NCI-H1105 treated with DMSO at 0.1 percent for 48 hours (cell line): ENCODE measurements at regions not wholly inside any gene's neighbourhood (a gene's known extent, or its start where the extent isn't known, plus 50 kb on each side); places are given as distances from the start of the nearest gene placed in this dataset.
A peak's percentile ranks its signal among the peaks of the same experiment; 100 is the strongest.

Source experiments
- DNase-seq: peaks from one replicate; lab custom pipeline; 2025; lab: John Stamatoyannopoulos, UW

GRCh38 chr6:94372229-94372628 is 952.9 kb upstream of the EPHA7 start:
- DNase-seq, result peak; percentile 50

GRCh38 chr6:94367316-94367715 is 948.0 kb upstream of the EPHA7 start:
- DNase-seq, result no peak

- DNase-seq, result no peak
These were observed 942.9 kb upstream of the EPHA7 start for GRCh38 chr6:94362061-94362864.

GRCh38 chr6:94361304-94362060 is 942.1 kb upstream of the EPHA7 start:
- DNase-seq, result no peak

- no peak for DNase-seq
These were observed 938.1 kb upstream of the EPHA7 start for GRCh38 chr6:94357381-94357980.

GRCh38 chr6:94350833-94351232 is 931.5 kb upstream of the EPHA7 start:
- no peak for DNase-seq

- no peak for DNase-seq
These were observed 929.9 kb upstream of the EPHA7 start for GRCh38 chr6:94349227-94349626.

- no peak for DNase-seq
These were observed 925.5 kb upstream of the EPHA7 start for GRCh38 chr6:94344866-94345265.

GRCh38 chr6:94341173-94341572 is 921.8 kb upstream of the EPHA7 start:
- DNase-seq, result no peak

GRCh38 chr6:94323853-94324252 is 904.5 kb upstream of the EPHA7 start:
- DNase-seq, result peak; percentile 12

GRCh38 chr6:94300424-94301144 is 881.2 kb upstream of the EPHA7 start:
- no peak for DNase-seq

- DNase-seq, result no peak
These were observed 869.8 kb upstream of the EPHA7 start for GRCh38 chr6:94289131-94289530.

- DNase-seq, result no peak
These were observed 858.8 kb upstream of the EPHA7 start for GRCh38 chr6:94278146-94278545.

- DNase-seq, result no peak
These were observed 853.0 kb upstream of the EPHA7 start for GRCh38 chr6:94272327-94272726.

- DNase-seq, result no peak
These were observed 851.0 kb upstream of the EPHA7 start for GRCh38 chr6:94270091-94270948.

GRCh38 chr6:94269256-94269655 is 849.9 kb upstream of the EPHA7 start:
- DNase-seq, result no peak

- no peak for DNase-seq
These were observed 841.4 kb upstream of the EPHA7 start for GRCh38 chr6:94260765-94261164.

- peak; percentile 36 for DNase-seq
These were observed 835.3 kb upstream of the EPHA7 start for GRCh38 chr6:94254689-94255088.

GRCh38 chr6:94251878-94252277 is 832.5 kb upstream of the EPHA7 start:
- no peak for DNase-seq

- DNase-seq, result no peak
These were observed 826.0 kb upstream of the EPHA7 start for GRCh38 chr6:94245395-94245794.

GRCh38 chr6:94238868-94239267 is 819.5 kb upstream of the EPHA7 start:
- DNase-seq, result no peak
